Keratinocyte (primary cell): ENCODE measurements at regions not wholly inside any gene's neighbourhood (a gene's known extent, or its start where the extent isn't known, plus 50 kb on each side); places are given as distances from the start of the nearest gene placed in this dataset.

Experiments used
- DNase-seq: peaks from one replicate; pipeline ENCODE4 v3.0.0-alpha.2; 2011; ENCODE audit warnings: low read depth, missing footprints, low spot score
- FAIRE-seq: peaks from 2 replicates; lab custom pipeline; 2011; peaks lifted over from hg19 to GRCh38; lab: Jason Lieb, UNC
- H2AFZ ChIP-seq: 2 replicates; pipeline ENCODE4 v1.6.0; 2012; ENCODE audit warnings: low read length, control low read depth, inconsistent platforms; ENCODE audit not compliant: control insufficient read depth
- H3K27ac ChIP-seq: 2 replicates; pipeline ENCODE4 v1.5.1; 2011; ENCODE audit warnings: low read length; ENCODE audit not compliant: control insufficient read depth, insufficient read depth
- H3K27me3 ChIP-seq: 3 replicates; pipeline ENCODE4 v1.6.0; 2011; ENCODE audit warnings: low read length; ENCODE audit not compliant: control insufficient read depth, insufficient read depth; ENCODE audit errors: extremely low read depth
- H3K36me3 ChIP-seq, 2 experiments: 2 replicates in 1 of 2; 3 replicates in 1 of 2; pipeline ENCODE4 v1.5.1; 2011; ENCODE audit warnings: low read length in 2 of 2, mild to moderate bottlenecking in 1 of 2; ENCODE audit not compliant: control insufficient read depth in 2 of 2, insufficient read depth in 2 of 2; ENCODE audit errors: extremely low read depth in 1 of 2
- H3K4me1 ChIP-seq: 3 replicates; pipeline ENCODE4 v1.5.1; 2011; ENCODE audit warnings: low read length; ENCODE audit not compliant: control insufficient read depth, insufficient read depth; ENCODE audit errors: extremely low read depth
- H3K4me2 ChIP-seq: 3 replicates; pipeline ENCODE4 v1.6.0; 2011; ENCODE audit warnings: low read depth, low read length; ENCODE audit not compliant: control insufficient read depth, insufficient read depth; ENCODE audit errors: extremely low read depth
- H3K4me3 ChIP-seq, 3 experiments: fragments of 200-600 bp in 1 of 3; sonication (generic) in 1 of 3; 2 replicates in 2 of 3; 3 replicates in 1 of 3; pipeline ENCODE4 v1.5.1; 2011 to 2016; ENCODE audit warnings: low read length in 3 of 3, mild to moderate bottlenecking in 3 of 3, control low read depth in 2 of 3, inconsistent platforms in 1 of 3, low read depth in 1 of 3, mixed read lengths in 1 of 3, mixed run types in 1 of 3, moderate library complexity in 1 of 3; ENCODE audit not compliant: control insufficient read depth in 2 of 3, insufficient read depth in 2 of 3; ENCODE audit errors: extremely low read depth in 1 of 3
- H3K79me2 ChIP-seq: 2 replicates; pipeline ENCODE4 v1.6.0; 2012; ENCODE audit warnings: low read length; ENCODE audit not compliant: control insufficient read depth, insufficient read depth
- H3K9ac ChIP-seq: 3 replicates; pipeline ENCODE4 v1.6.0; 2011; ENCODE audit warnings: low read length; ENCODE audit not compliant: control insufficient read depth, insufficient read depth; ENCODE audit errors: extremely low read depth
- H3K9me1 ChIP-seq: 3 replicates; pipeline ENCODE4 v1.6.0; 2011; ENCODE audit warnings: low read length; ENCODE audit not compliant: control insufficient read depth, insufficient read depth; ENCODE audit errors: extremely low read depth
- H3K9me3 ChIP-seq: 2 replicates; pipeline ENCODE4 v1.5.1; 2012; ENCODE audit warnings: low read depth, low read length; ENCODE audit not compliant: control insufficient read depth
- H4K20me1 ChIP-seq: 3 replicates; pipeline ENCODE4 v1.6.0; 2011; ENCODE audit warnings: low read length; ENCODE audit not compliant: control insufficient read depth, insufficient read depth; ENCODE audit errors: extremely low read depth
- EZH2 ChIP-seq: IDR thresholded peaks from one replicate; pipeline ENCODE4 v1.6.1; 2012; ENCODE audit warnings: inconsistent platforms, mild to moderate bottlenecking, low read length, moderate library complexity
- dilution Hi-C: fragments of 300-500 bp; cut with MboI; formaldehyde crosslinking; loops from one replicate; pipeline ENCODE4 v1.7.0; 2020; ENCODE audit warnings: low sequenced_read_pairs; ENCODE audit not compliant: extremely low pct_ligation_motif_present
- TF ChIP-seq, protein P1 (sequence below), 3 experiments: IDR thresholded peaks in 1 of 3; conservative IDR thresholded peaks in 1 of 3; optimal IDR thresholded peaks in 1 of 3; 2 replicates in 2 of 3; 3 replicates in 1 of 3; pipeline versions ENCODE3 to v1.5.1; 2011; ENCODE audit warnings: low read length in 3 of 3, mild to moderate bottlenecking in 3 of 3, moderate library complexity in 2 of 3, control low read depth in 1 of 3, inconsistent platforms in 1 of 3; ENCODE audit not compliant: insufficient read depth in 2 of 3; ENCODE audit errors: extremely low read depth in 1 of 3

DNA sequence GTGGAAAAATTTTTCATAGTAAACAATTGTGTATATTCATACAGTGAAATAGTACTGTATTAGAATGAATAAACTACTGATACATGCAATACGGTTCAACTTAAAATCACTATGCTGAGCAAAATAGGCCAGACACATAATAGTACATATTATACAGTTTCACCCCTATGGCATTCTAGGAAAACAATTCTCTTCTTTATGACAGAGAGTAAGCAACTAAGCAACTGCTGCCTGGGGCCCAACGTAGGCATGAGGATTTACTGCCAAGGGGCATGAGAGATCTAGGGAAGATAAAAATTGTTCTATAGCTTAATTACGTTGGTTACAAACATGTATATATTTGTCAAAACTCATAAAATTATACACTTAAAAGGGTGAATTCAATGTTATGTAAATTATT lies 180.2 kb downstream of the DRD1 start:
- Histone ChIP-seq H3K4me3 (no peak overlapping the region), H3K79me2 (no peaks in the 10 kb centered on the region), H3K9me1 (no peaks in the 10 kb centered on the region), H3K4me2 (no peak overlapping the region), H2AFZ (no peak overlapping the region), H3K9me3 (no peaks in the 10 kb centered on the region), H3K36me3 (no peaks in the 10 kb centered on the region), H4K20me1 (no peaks in the 10 kb centered on the region), H3K27me3 (no peaks in the 10 kb centered on the region), H3K9ac (no peak overlapping the region), H3K27ac (no peak overlapping the region), H3K4me1 (no peaks in the 10 kb centered on the region)
- FAIRE-seq (no peak), DNase-seq (no peak)
- TF ChIP-seq EZH2, result no peak
- TF ChIP-seq, protein P1, sequence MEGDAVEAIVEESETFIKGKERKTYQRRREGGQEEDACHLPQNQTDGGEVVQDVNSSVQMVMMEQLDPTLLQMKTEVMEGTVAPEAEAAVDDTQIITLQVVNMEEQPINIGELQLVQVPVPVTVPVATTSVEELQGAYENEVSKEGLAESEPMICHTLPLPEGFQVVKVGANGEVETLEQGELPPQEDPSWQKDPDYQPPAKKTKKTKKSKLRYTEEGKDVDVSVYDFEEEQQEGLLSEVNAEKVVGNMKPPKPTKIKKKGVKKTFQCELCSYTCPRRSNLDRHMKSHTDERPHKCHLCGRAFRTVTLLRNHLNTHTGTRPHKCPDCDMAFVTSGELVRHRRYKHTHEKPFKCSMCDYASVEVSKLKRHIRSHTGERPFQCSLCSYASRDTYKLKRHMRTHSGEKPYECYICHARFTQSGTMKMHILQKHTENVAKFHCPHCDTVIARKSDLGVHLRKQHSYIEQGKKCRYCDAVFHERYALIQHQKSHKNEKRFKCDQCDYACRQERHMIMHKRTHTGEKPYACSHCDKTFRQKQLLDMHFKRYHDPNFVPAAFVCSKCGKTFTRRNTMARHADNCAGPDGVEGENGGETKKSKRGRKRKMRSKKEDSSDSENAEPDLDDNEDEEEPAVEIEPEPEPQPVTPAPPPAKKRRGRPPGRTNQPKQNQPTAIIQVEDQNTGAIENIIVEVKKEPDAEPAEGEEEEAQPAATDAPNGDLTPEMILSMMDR (optimal IDR thresholded peaks at IDR 0.05 in 1 of 3, IDR thresholded peaks at IDR 0.05 in 1 of 3, conservative IDR thresholded peaks at IDR 0.05 in 1 of 3; ENCODE audit: extremely low read depth in 1 of 3, insufficient read depth in 2 of 3, low read length in 3 of 3), result no peak
- dilution Hi-C loops, result no loop called here

DNA sequence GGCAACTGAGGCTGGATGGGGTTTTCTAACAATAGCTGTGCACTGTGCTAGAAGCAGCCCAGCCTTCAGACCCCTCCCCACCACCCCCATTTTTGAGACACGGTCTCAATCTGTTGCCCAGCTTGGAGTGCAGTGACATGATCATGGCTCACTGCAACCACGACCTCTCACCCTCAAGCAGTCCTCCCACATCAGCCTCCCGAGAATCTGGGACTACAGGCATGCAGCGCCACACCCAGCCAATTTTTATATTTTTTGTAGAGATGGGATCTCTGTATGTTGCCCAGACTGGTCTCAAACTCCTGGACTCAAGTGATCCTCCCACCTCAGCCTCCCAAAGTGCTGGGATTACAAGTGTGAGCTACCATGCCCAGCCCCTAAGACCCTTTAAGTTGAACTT lies 182.5 kb downstream of the DRD1 start:
- no peaks in the 10 kb centered on the region for H3K9me3 ChIP-seq
- dilution Hi-C loops, result no loop called here
- H4K20me1 ChIP-seq, result no peaks in the 10 kb centered on the region
- H3K4me2 ChIP-seq, result no peak overlapping the region
- H3K4me3 ChIP-seq, result no peak overlapping the region
- DNase-seq (no peak), FAIRE-seq (no peak)
- no peaks in the 10 kb centered on the region for H3K79me2 ChIP-seq
- no peaks in the 10 kb centered on the region for H3K36me3 ChIP-seq
- TF ChIP-seq, protein P1 (optimal IDR thresholded peaks at IDR 0.05 in 1 of 3, IDR thresholded peaks at IDR 0.05 in 1 of 3, conservative IDR thresholded peaks at IDR 0.05 in 1 of 3; ENCODE audit: extremely low read depth in 1 of 3, insufficient read depth in 2 of 3, low read length in 3 of 3), result no peak
- no peak for TF ChIP-seq EZH2
- no peaks in the 10 kb centered on the region for H3K27me3 ChIP-seq
- H3K9me1 ChIP-seq, result no peaks in the 10 kb centered on the region
- no peak overlapping the region for H3K9ac ChIP-seq
- H3K4me1 ChIP-seq, result no peaks in the 10 kb centered on the region
- no peak overlapping the region for H2AFZ ChIP-seq
- H3K27ac ChIP-seq, result no peak overlapping the region
